Tibial nerve (tissue), 4 donors: ENCODE measurements at regions not wholly inside any gene's neighbourhood (a gene's known extent, or its start where the extent isn't known, plus 50 kb on each side); places are given as distances from the start of the nearest gene placed in this dataset.

Experiments
- CTCF ChIP-seq, 5 experiments: fragments of 200-600 bp in 3 of 5; fragments of 450-650 bp in 2 of 5; sonication (generic) in 3 of 5; IDR thresholded peaks; one replicate each; pipeline ENCODE4 v1.5.1; 2016 to 2019; ENCODE audit warnings: antibody characterized with exemption in 5 of 5, mild to moderate bottlenecking in 3 of 5, moderate library complexity in 2 of 5
- EP300 ChIP-seq, 2 donors: sonication (generic); formaldehyde crosslinking; IDR thresholded peaks; one replicate each; pipeline ENCODE4 v1.6.1; 2017; ENCODE audit warnings: antibody characterized with exemption in 2 of 2, mild to moderate bottlenecking in 1 of 2
- POLR2A ChIP-seq, 2 donors: fragments of 450-650 bp; IDR thresholded peaks; one replicate each; pipeline ENCODE4 v1.6.1; 2017; ENCODE audit warnings: antibody characterized with exemption in 2 of 2, mild to moderate bottlenecking in 2 of 2, moderate library complexity in 2 of 2

DNA sequence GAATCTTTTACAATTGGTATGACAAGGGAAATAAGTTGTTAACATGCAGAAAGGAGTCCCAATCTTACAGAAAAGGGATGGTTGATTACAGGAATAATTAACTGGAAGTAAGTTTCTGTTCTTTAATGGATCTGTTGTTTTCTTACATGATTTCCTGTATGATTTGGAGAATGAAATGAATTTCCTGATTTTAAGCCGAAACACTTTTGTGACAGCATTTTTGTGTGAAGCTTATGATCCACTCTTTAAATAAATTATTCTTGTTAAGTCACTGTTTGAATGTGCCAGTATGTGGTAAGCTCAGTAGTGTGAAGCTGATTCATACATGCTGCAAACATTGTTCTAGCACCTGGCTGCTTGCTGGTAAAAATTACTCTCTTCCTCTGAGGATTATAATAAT, 516.2 kb downstream of the DCDC2C start:
- TF ChIP-seq CTCF (IDR thresholded peaks at IDR 0.05) (no peak), POLR2A (IDR thresholded peaks at IDR 0.05) (no peak), EP300 (IDR thresholded peaks at IDR 0.05) (no peak)
